Cardiac muscle cell (in vitro differentiated cells and primary cell): ENCODE measurements at regions not wholly inside any gene's neighbourhood (a gene's known extent, or its start where the extent isn't known, plus 50 kb on each side); places are given as distances from the start of the nearest gene placed in this dataset.
A peak's percentile ranks its signal among the peaks of the same experiment; 100 is the strongest.

ENCODE experiments used
- DNase-seq, 2 donors: peaks; one replicate each; pipeline versions ENCODE4 v3.0.0 to v3.0.0-alpha.2; 2010 to 2017; ENCODE audit warnings: low read depth in 1 of 2, low spot score in 1 of 2
- H3K27ac ChIP-seq: fragments of 200-600 bp; sonication (generic); 2 replicates; pipeline ENCODE4 v1.5.1; 2016
- H3K27me3 ChIP-seq: fragments of 200-600 bp; sonication (generic); 2 replicates; pipeline ENCODE4 v1.6.0; 2016; ENCODE audit warnings: control low read depth
- H3K36me3 ChIP-seq: fragments of 200-600 bp; sonication (generic); 2 replicates; pipeline ENCODE4 v1.5.1; 2016; ENCODE audit warnings: control low read depth
- H3K4me1 ChIP-seq: fragments of 200-600 bp; sonication (generic); 2 replicates; pipeline ENCODE4 v1.8.1; 2017; ENCODE audit warnings: low read depth, mild to moderate bottlenecking, mixed run types
- H3K4me3 ChIP-seq: fragments of 200-600 bp; sonication (generic); 2 replicates; pipeline ENCODE4 v1.5.1; 2016; ENCODE audit warnings: mild to moderate bottlenecking
- H3K9me3 ChIP-seq: fragments of 200-600 bp; sonication (generic); 2 replicates; pipeline ENCODE4 v1.5.1; 2017; ENCODE audit warnings: low read depth, mild to moderate bottlenecking, control low read depth
- CTCF ChIP-seq: IDR thresholded peaks from 2 replicates; pipeline ENCODE4 v1.5.1; 2012; ENCODE audit warnings: low read depth, mild to moderate bottlenecking, low read length

- Histone ChIP-seq H3K4me1 (no peaks in the 10 kb centered on the region), H3K27me3 (no peaks in the 10 kb centered on the region), H3K4me3 (no peak overlapping the region), H3K9me3 (no peaks in the 10 kb centered on the region), H3K27ac (no peak overlapping the region), H3K36me3 (no peaks in the 10 kb centered on the region)
- TF ChIP-seq CTCF, result no peak
- no peak for DNase-seq
Measured at GRCh38 chr5:91235271-91235694, 147.8 kb downstream of the ARRDC3 start.

GRCh38 chr5:91232523-91232922 is 150.6 kb downstream of the ARRDC3 start:
- no peak for DNase-seq
- no peaks in the 10 kb centered on the region for H3K4me1 ChIP-seq
- H3K36me3 ChIP-seq, result no peaks in the 10 kb centered on the region
- no peaks in the 10 kb centered on the region for H3K9me3 ChIP-seq
- no peak overlapping the region for H3K4me3 ChIP-seq
- no peak for TF ChIP-seq CTCF
- no peaks in the 10 kb centered on the region for H3K27me3 ChIP-seq
- no peak overlapping the region for H3K27ac ChIP-seq

- DNase-seq, result no peak
Measured at GRCh38 chr5:91229031-91229727, 153.9 kb downstream of the ARRDC3 start.

GRCh38 chr5:91228188-91228587 is 154.9 kb downstream of the ARRDC3 start:
- H3K27ac ChIP-seq, result no peak overlapping the region
- H3K36me3 ChIP-seq, result no peaks in the 10 kb centered on the region
- H3K9me3 ChIP-seq, result no peaks in the 10 kb centered on the region
- H3K4me3 ChIP-seq, result no peak overlapping the region
- no peak for TF ChIP-seq CTCF
- H3K4me1 ChIP-seq, result peaks cover 9% of the 10 kb centered on the region
- DNase-seq, result no peak
- H3K27me3 ChIP-seq, result no peaks in the 10 kb centered on the region

More at GRCh38 chr5:91229031-91229727, 153.9 kb downstream of the ARRDC3 start:
- Histone ChIP-seq H3K9me3 (no peaks in the 10 kb centered on the region), H3K27me3 (no peaks in the 10 kb centered on the region), H3K4me3 (no peak overlapping the region), H3K27ac (no peak overlapping the region), H3K4me1 (peaks cover 9% of the 10 kb centered on the region), H3K36me3 (no peaks in the 10 kb centered on the region)
- no peak for TF ChIP-seq CTCF

GRCh38 chr5:91225848-91226686 is 157.1 kb downstream of the ARRDC3 start:
- H3K9me3 ChIP-seq, result no peaks in the 10 kb centered on the region
- peak in 1 of 2 donors; percentile 35 for DNase-seq

More at GRCh38 chr5:91225848-91226686, 157.1 kb downstream of the ARRDC3 start:
- peaks cover 9% of the 10 kb centered on the region for H3K4me1 ChIP-seq
- H3K27me3 ChIP-seq, result no peaks in the 10 kb centered on the region
- H3K36me3 ChIP-seq, result no peaks in the 10 kb centered on the region
- TF ChIP-seq CTCF, result no peak
- H3K4me3 ChIP-seq, result no peak overlapping the region
- H3K27ac ChIP-seq, result no peak overlapping the region
